A673 (cell line): ENCODE measurements at regions not wholly inside any gene's neighbourhood (a gene's known extent, or its start where the extent isn't known, plus 50 kb on each side); places are given as distances from the start of the nearest gene placed in this dataset.

Experiments used
- BruUV-seq: library from RNA; stranded (reverse); fragments of 400-500 nt; replicated peaks from 2 replicates; lab custom pipeline; 2021; lab: Mats Ljungman, UMichigan
- CTCF ChIA-PET: fragments of 300-600 bp; sonication (Branson Sonifier 250); formaldehyde crosslinking; loops from one replicate; lab custom pipeline; 2022; ENCODE audit warnings: antibody characterized with exemption; lab: Charles Lee
- POLR2A ChIA-PET: fragments of 300-600 bp; sonication (Branson Sonifier 250); formaldehyde crosslinking; loops from one replicate; lab custom pipeline; 2022; ENCODE audit warnings: antibody characterized with exemption; ENCODE audit not compliant: low non-redundant PET; lab: Charles Lee
- DNase-seq: peaks from one replicate; pipeline ENCODE4 v3.0.0-alpha.2; 2015; ENCODE audit warnings: low spot score
- H3K27ac ChIP-seq: fragments of 200-600 bp; sonication (generic); 2 replicates; pipeline ENCODE4 v1.5.1; 2016; ENCODE audit warnings: mixed run types, low read depth, mild to moderate bottlenecking, mixed read lengths, antibody characterized with exemption, low read length; ENCODE audit not compliant: poor library complexity, severe bottlenecking
- H3K27me3 ChIP-seq: fragments of 200-600 bp; sonication (generic); replicated peaks from 2 replicates; pipeline ENCODE4 v1.6.1; 2017; ENCODE audit warnings: mixed run types, low read depth, mild to moderate bottlenecking, mixed read lengths, antibody characterized with exemption, low read length; ENCODE audit not compliant: insufficient read depth, poor library complexity
- H3K36me3 ChIP-seq: fragments of 200-600 bp; sonication (generic); 2 replicates; pipeline ENCODE4 v1.6.1; 2016; ENCODE audit warnings: mixed run types, mild to moderate bottlenecking, mixed read lengths, antibody characterized with exemption, low read length; ENCODE audit not compliant: insufficient read depth, poor library complexity, severe bottlenecking
- H3K4me1 ChIP-seq: fragments of 200-600 bp; sonication (generic); 2 replicates; pipeline ENCODE4 v1.6.1; 2017; ENCODE audit warnings: mixed run types, mild to moderate bottlenecking, mixed read lengths, antibody characterized with exemption, low read length; ENCODE audit not compliant: insufficient read depth, poor library complexity, severe bottlenecking
- H3K4me3 ChIP-seq: fragments of 200-600 bp; sonication (generic); 2 replicates; pipeline ENCODE4 v1.5.1; 2016; ENCODE audit warnings: low read depth, mixed run types, mild to moderate bottlenecking, mixed read lengths, low read length; ENCODE audit not compliant: poor library complexity, severe bottlenecking
- H3K9me3 ChIP-seq: fragments of 200-600 bp; sonication (generic); 2 replicates; pipeline ENCODE4 v1.6.1; 2016; ENCODE audit warnings: mixed run types, low read depth, mild to moderate bottlenecking, mixed read lengths, antibody characterized with exemption, low read length; ENCODE audit not compliant: poor library complexity, severe bottlenecking
- CTCF ChIP-seq: fragments of 300-800, 200-600 bp; sonication (generic); conservative IDR thresholded peaks from 2 replicates; pipeline ENCODE4 v1.5.1; 2017; ENCODE audit warnings: low read depth, mild to moderate bottlenecking, antibody characterized with exemption, low read length, moderate library complexity, mixed read lengths
- EZH2 ChIP-seq: fragments of 200-600 bp; sonication (generic); IDR thresholded peaks from 2 replicates; pipeline ENCODE4 v1.6.1; 2017; ENCODE audit warnings: borderline replicate concordance, low read depth, mild to moderate bottlenecking, mixed read lengths, antibody characterized with exemption, low read length; ENCODE audit not compliant: poor library complexity, severe bottlenecking
- intact Hi-C: fragments of 100-400 bp; cut with micrococcal nuclease; formaldehyde crosslinking; loops from one replicate; pipeline ENCODE4 v1.10.0; 2022; ENCODE audit not compliant: unreplicated experiment

GRCh38 chr11:42823546-42823945 is 488.2 kb upstream of the API5 start:
- Histone ChIP-seq H3K36me3 (no peaks in the 10 kb centered on the region), H3K4me1 (no peaks in the 10 kb centered on the region), H3K4me3 (no peak overlapping the region), H3K27ac (no peak overlapping the region), H3K27me3 (no peaks in the 10 kb centered on the region), H3K9me3 (no peaks in the 10 kb centered on the region)
- ChIA-PET POLR2A (no interaction called here), CTCF (no interaction called here)
- intact Hi-C loops, result no loop called here
- no peak for DNase-seq
- BruUV-seq, result no TSS peak
- TF ChIP-seq EZH2 (no peak), CTCF (no peak)

GRCh38 chr11:42824067-42824466 is 487.7 kb upstream of the API5 start:
- Histone ChIP-seq H3K9me3 (no peaks in the 10 kb centered on the region), H3K4me1 (no peaks in the 10 kb centered on the region), H3K27me3 (no peaks in the 10 kb centered on the region), H3K36me3 (no peaks in the 10 kb centered on the region), H3K27ac (no peak overlapping the region), H3K4me3 (no peak overlapping the region)
- intact Hi-C loops, result no loop called here
- POLR2A ChIA-PET, result no interaction called here
- no TSS peak for BruUV-seq
- CTCF ChIA-PET, result no interaction called here
- TF ChIP-seq EZH2 (no peak), CTCF (no peak)
- no peak for DNase-seq

- BruUV-seq, result no TSS peak
- no peak for DNase-seq
- Histone ChIP-seq H3K27ac (no peak overlapping the region), H3K36me3 (no peaks in the 10 kb centered on the region), H3K4me3 (no peak overlapping the region), H3K27me3 (no peaks in the 10 kb centered on the region), H3K4me1 (no peaks in the 10 kb centered on the region), H3K9me3 (no peaks in the 10 kb centered on the region)
- intact Hi-C loops, result no loop called here
- CTCF ChIA-PET, result no interaction called here
- TF ChIP-seq EZH2, result no peak
- no peak for TF ChIP-seq CTCF
- POLR2A ChIA-PET, result no interaction called here
These were observed 486.2 kb upstream of the API5 start for GRCh38 chr11:42825598-42825997.
